Neural cell (in vitro differentiated cells): ENCODE measurements at regions not wholly inside any gene's neighbourhood (a gene's known extent, or its start where the extent isn't known, plus 50 kb on each side); places are given as distances from the start of the nearest gene placed in this dataset.

Source experiments
- H2AFZ ChIP-seq: fragments of 200-600, 300-800 bp; sonication (generic), shearing (Covaris generic); 2 replicates; pipeline ENCODE4 v1.6.0; 2014; ENCODE audit warnings: low read depth, mild to moderate bottlenecking, antibody characterized with exemption, low read length, moderate library complexity
- H3F3A ChIP-seq: fragments of 200-600 bp; shearing (Covaris generic); 2 replicates; pipeline ENCODE4 v1.6.1; 2016; ENCODE audit warnings: mild to moderate bottlenecking, moderate library complexity, mixed read lengths, antibody characterized with exemption, low read length; ENCODE audit not compliant: insufficient read depth, poor library complexity, severe bottlenecking
- H3K27ac ChIP-seq: fragments of 200-600, 300-800 bp; sonication (generic), shearing (Covaris generic); 2 replicates; pipeline ENCODE4 v1.5.1; 2014; ENCODE audit warnings: mild to moderate bottlenecking, low read length, moderate library complexity
- H3K27me3 ChIP-seq: fragments of 300-800, 200-600 bp; sonication (generic), shearing (Covaris generic); 2 replicates; pipeline ENCODE4 v1.6.0; 2014; ENCODE audit warnings: mild to moderate bottlenecking, low read depth, low read length, moderate library complexity; ENCODE audit not compliant: insufficient read depth
- H3K36me3 ChIP-seq: fragments of 300-800, 200-600 bp; sonication (generic), shearing (Covaris generic); 2 replicates; pipeline ENCODE4 v1.5.1; 2014; ENCODE audit warnings: mild to moderate bottlenecking, antibody characterized with exemption, low read length, moderate library complexity; ENCODE audit not compliant: insufficient read depth
- H3K4me2 ChIP-seq: fragments of 300-800, 200-600 bp; sonication (generic), shearing (Covaris generic); 2 replicates; pipeline ENCODE4 v1.6.0; 2014; ENCODE audit warnings: mild to moderate bottlenecking, low read length
- H3K4me3 ChIP-seq: fragments of 300-800, 200-600 bp; sonication (generic), shearing (Covaris generic); 2 replicates; pipeline ENCODE4 v1.5.1; 2014; ENCODE audit warnings: mild to moderate bottlenecking, low read length, moderate library complexity
- H3K79me2 ChIP-seq: fragments of 200-600 bp; shearing (Covaris generic); replicated peaks from 2 replicates; pipeline ENCODE4 v1.6.0; 2014; ENCODE audit warnings: mild to moderate bottlenecking, low read length, moderate library complexity; ENCODE audit not compliant: insufficient read depth
- H3K9ac ChIP-seq: fragments of 300-800, 200-600 bp; sonication (generic), shearing (Covaris generic); 2 replicates; pipeline ENCODE4 v1.6.1; 2016; ENCODE audit warnings: mild to moderate bottlenecking, low read length, mixed read lengths
- H3K9me2 ChIP-seq: fragments of 200-600 bp; shearing (Covaris generic); 2 replicates; pipeline ENCODE4 v1.6.1; 2016; ENCODE audit warnings: mild to moderate bottlenecking, low read length, mixed read lengths; ENCODE audit not compliant: insufficient read depth
- H3K9me3 ChIP-seq: fragments of 200-600, 300-800 bp; sonication (generic), shearing (Covaris generic); 2 replicates; pipeline ENCODE4 v1.6.1; 2016; ENCODE audit warnings: mild to moderate bottlenecking, mixed run types, low read length, moderate library complexity, mixed read lengths
- H4K20me1 ChIP-seq: fragments of 200-600 bp; shearing (Covaris generic); 2 replicates; pipeline ENCODE4 v1.6.1; 2016; ENCODE audit warnings: mild to moderate bottlenecking, mixed run types; ENCODE audit not compliant: insufficient read depth
- EP300 ChIP-seq: fragments of 450-650 bp; conservative IDR thresholded peaks from 2 replicates; pipeline ENCODE4 v1.6.1; 2014; ENCODE audit warnings: antibody characterized with exemption, mild to moderate bottlenecking, moderate library complexity; ENCODE audit not compliant: poor library complexity, severe bottlenecking
- EZH2 ChIP-seq: fragments of 200-600, 300-800 bp; shearing (Covaris generic), sonication (generic); IDR thresholded peaks from 2 replicates; pipeline ENCODE4 v1.6.1; 2014; ENCODE audit warnings: antibody characterized with exemption, low read length, borderline replicate concordance, mild to moderate bottlenecking; ENCODE audit not compliant: insufficient read depth, poor library complexity, severe bottlenecking
- MXI1 ChIP-seq: fragments of 450-650 bp; conservative IDR thresholded peaks from 2 replicates; pipeline ENCODE4 v1.6.1; 2014; ENCODE audit warnings: antibody characterized with exemption, mild to moderate bottlenecking; ENCODE audit not compliant: poor library complexity, severe bottlenecking
- POLR2AphosphoS5 ChIP-seq: IDR thresholded peaks from 2 replicates; pipeline ENCODE4 v1.6.1; 2012
- RAD21 ChIP-seq: fragments of 450-650 bp; conservative IDR thresholded peaks from 2 replicates; pipeline ENCODE4 v1.6.1; 2014; ENCODE audit warnings: antibody characterized with exemption, mild to moderate bottlenecking, moderate library complexity
- SMC3 ChIP-seq: fragments of 450-650 bp; conservative IDR thresholded peaks from 2 replicates; pipeline ENCODE4 v1.6.1; 2014; ENCODE audit warnings: antibody characterized with exemption, mild to moderate bottlenecking, moderate library complexity; ENCODE audit not compliant: poor library complexity
- TAF1 ChIP-seq: IDR thresholded peaks from 2 replicates; pipeline ENCODE4 v1.6.1; 2012; ENCODE audit warnings: low read depth
- TF ChIP-seq, protein P1 (sequence below): fragments of 450-650 bp; IDR thresholded peaks from 2 replicates; pipeline ENCODE4 v1.5.1; 2014; ENCODE audit warnings: antibody characterized with exemption, mild to moderate bottlenecking, moderate library complexity; ENCODE audit not compliant: poor library complexity, severe bottlenecking
- TF ChIP-seq, protein P2 (sequence below): IDR thresholded peaks from 2 replicates; pipeline ENCODE4 v1.6.1; 2012; ENCODE audit warnings: borderline replicate concordance

DNA sequence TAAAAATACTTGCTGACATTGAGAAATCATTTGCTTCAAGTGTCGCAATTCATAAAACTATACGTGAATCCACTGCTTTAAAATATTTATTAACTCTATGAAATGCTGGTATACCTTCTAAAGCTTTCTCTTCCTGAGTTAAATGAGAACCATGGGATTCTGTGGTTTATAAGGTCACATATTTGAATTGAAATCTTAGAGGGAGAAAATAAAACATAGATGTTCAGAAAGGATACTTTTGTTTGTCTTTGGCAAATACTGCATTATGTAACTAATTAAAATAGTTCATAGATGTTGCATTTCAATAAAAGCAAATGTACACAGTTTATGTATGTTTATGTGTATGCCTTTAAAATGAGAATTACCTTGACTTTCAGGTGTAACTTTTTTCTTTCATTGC lies 250.1 kb downstream of the FAM170A start:
- Histone ChIP-seq H2AFZ (no peak overlapping the region), H3K4me3 (no peak overlapping the region), H3K9ac (no peak overlapping the region), H3K27me3 (no peaks in the 10 kb centered on the region), H3F3A (no peaks in the 10 kb centered on the region), H3K36me3 (no peaks in the 10 kb centered on the region), H3K79me2 (no peaks in the 10 kb centered on the region), H3K27ac (no peak overlapping the region), H3K4me2 (no peak overlapping the region), H3K9me2 (no peaks in the 10 kb centered on the region), H4K20me1 (no peaks in the 10 kb centered on the region), H3K9me3 (no peaks in the 10 kb centered on the region)
- TF ChIP-seq TAF1, result no peak
- TF ChIP-seq MXI1, result no peak
- TF ChIP-seq EP300, result no peak
- TF ChIP-seq EZH2, result no peak
- TF ChIP-seq RAD21, result no peak
- TF ChIP-seq SMC3, result no peak
- TF ChIP-seq, protein P1, sequence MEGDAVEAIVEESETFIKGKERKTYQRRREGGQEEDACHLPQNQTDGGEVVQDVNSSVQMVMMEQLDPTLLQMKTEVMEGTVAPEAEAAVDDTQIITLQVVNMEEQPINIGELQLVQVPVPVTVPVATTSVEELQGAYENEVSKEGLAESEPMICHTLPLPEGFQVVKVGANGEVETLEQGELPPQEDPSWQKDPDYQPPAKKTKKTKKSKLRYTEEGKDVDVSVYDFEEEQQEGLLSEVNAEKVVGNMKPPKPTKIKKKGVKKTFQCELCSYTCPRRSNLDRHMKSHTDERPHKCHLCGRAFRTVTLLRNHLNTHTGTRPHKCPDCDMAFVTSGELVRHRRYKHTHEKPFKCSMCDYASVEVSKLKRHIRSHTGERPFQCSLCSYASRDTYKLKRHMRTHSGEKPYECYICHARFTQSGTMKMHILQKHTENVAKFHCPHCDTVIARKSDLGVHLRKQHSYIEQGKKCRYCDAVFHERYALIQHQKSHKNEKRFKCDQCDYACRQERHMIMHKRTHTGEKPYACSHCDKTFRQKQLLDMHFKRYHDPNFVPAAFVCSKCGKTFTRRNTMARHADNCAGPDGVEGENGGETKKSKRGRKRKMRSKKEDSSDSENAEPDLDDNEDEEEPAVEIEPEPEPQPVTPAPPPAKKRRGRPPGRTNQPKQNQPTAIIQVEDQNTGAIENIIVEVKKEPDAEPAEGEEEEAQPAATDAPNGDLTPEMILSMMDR, result no peak
- TF ChIP-seq POLR2AphosphoS5, result no peak
- TF ChIP-seq, protein P2, sequence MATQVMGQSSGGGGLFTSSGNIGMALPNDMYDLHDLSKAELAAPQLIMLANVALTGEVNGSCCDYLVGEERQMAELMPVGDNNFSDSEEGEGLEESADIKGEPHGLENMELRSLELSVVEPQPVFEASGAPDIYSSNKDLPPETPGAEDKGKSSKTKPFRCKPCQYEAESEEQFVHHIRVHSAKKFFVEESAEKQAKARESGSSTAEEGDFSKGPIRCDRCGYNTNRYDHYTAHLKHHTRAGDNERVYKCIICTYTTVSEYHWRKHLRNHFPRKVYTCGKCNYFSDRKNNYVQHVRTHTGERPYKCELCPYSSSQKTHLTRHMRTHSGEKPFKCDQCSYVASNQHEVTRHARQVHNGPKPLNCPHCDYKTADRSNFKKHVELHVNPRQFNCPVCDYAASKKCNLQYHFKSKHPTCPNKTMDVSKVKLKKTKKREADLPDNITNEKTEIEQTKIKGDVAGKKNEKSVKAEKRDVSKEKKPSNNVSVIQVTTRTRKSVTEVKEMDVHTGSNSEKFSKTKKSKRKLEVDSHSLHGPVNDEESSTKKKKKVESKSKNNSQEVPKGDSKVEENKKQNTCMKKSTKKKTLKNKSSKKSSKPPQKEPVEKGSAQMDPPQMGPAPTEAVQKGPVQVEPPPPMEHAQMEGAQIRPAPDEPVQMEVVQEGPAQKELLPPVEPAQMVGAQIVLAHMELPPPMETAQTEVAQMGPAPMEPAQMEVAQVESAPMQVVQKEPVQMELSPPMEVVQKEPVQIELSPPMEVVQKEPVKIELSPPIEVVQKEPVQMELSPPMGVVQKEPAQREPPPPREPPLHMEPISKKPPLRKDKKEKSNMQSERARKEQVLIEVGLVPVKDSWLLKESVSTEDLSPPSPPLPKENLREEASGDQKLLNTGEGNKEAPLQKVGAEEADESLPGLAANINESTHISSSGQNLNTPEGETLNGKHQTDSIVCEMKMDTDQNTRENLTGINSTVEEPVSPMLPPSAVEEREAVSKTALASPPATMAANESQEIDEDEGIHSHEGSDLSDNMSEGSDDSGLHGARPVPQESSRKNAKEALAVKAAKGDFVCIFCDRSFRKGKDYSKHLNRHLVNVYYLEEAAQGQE, result no peak

DNA sequence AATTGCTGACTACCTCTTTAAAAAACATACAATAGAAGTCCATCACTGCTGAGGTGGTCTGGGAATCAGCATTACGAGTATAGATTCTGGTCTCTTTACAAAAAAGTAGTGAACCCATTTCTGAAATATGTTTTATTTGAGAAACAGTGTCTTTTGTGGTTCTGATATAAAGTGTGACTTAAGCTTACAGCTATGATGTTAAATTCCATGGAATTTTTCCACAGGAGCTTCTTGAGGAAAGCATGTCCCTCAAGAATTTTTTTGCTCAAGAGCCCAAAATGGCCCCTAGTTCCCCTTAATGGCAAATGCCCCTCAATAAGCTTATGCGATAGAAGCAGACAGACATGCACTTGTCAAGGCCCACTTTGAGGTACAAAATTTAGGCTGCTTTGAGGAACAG lies 265.7 kb downstream of the FAM170A start:
- no peaks in the 10 kb centered on the region for H3F3A ChIP-seq
- no peaks in the 10 kb centered on the region for H4K20me1 ChIP-seq
- H3K4me3 ChIP-seq, result no peak overlapping the region
- H3K79me2 ChIP-seq, result no peaks in the 10 kb centered on the region
- no peaks in the 10 kb centered on the region for H3K9me3 ChIP-seq
- H3K27me3 ChIP-seq, result no peaks in the 10 kb centered on the region
- TF ChIP-seq RAD21 (no peak), TAF1 (no peak), EP300 (no peak), MXI1 (no peak), POLR2AphosphoS5 (no peak), SMC3 (no peak), EZH2 (no peak)
- TF ChIP-seq, protein P2, result no peak
- TF ChIP-seq, protein P1, result no peak
- H3K9ac ChIP-seq, result no peak overlapping the region
- H3K36me3 ChIP-seq, result no peaks in the 10 kb centered on the region
- no peak overlapping the region for H2AFZ ChIP-seq
- H3K4me2 ChIP-seq, result no peak overlapping the region
- no peaks in the 10 kb centered on the region for H3K9me2 ChIP-seq
- no peak overlapping the region for H3K27ac ChIP-seq
